H1 (cell line): ENCODE measurements at regions not wholly inside any gene's neighbourhood (a gene's known extent, or its start where the extent isn't known, plus 50 kb on each side); places are given as distances from the start of the nearest gene placed in this dataset.

Source experiments
- BACH1 ChIP-seq: IDR thresholded peaks from 2 replicates; pipeline ENCODE4 v1.6.1; 2012; ENCODE audit warnings: low read length, improper control_type of control experiment
- BRCA1 ChIP-seq: IDR thresholded peaks from 2 replicates; pipeline ENCODE4 v1.6.1; 2012; ENCODE audit warnings: low read depth, low read length, improper control_type of control experiment
- SIN3A ChIP-seq, 2 experiments: IDR thresholded peaks in 1 of 2; conservative IDR thresholded peaks in 1 of 2; 2 replicates each; pipeline ENCODE4 v1.6.1; 2011 to 2012; ENCODE audit warnings: low read length in 2 of 2, improper control_type of control experiment in 1 of 2, low read depth in 1 of 2, mild to moderate bottlenecking in 1 of 2

DNA sequence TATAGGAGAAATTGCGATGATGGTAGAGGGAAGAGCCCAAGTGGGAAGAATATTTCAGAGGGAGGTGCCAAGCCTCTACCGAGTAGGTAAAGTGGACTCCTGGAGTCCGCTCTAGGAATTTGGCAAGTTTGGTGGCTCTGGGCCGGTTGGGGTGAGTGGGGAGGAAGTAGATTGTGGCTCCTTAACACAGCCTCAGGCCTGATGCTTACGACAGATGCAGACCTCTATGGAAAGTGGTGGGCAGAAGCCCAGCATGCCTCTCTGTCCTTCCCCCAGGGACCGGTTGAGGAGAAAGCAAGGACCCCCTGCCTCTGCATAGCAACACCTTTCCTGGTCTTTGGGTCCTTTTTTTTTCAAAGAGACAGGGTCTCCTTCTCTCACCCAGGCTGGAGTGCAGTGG is 55.9 kb upstream of the SIAH1 start (continued):
- TF ChIP-seq BRCA1 (no peak), BACH1 (no peak), SIN3A (conservative IDR thresholded peaks at IDR 0.05 in 1 of 2, IDR thresholded peaks at IDR 0.05 in 1 of 2; ENCODE audit: low read depth in 1 of 2, low read length in 2 of 2) (no peak)
